AG04449 (cell line): ENCODE measurements at regions not wholly inside any gene's neighbourhood (a gene's known extent, or its start where the extent isn't known, plus 50 kb on each side); places are given as distances from the start of the nearest gene placed in this dataset.
"Not testable (repeated sequence)": the region's sequence is repeated elsewhere in the genome, so short reads cannot be mapped to it uniquely, and the experiment has no call there.

Experiments used
- CTCF ChIA-PET: fragments of 350-600 bp; formaldehyde crosslinking; extraction: SDS; loops from one replicate; lab custom pipeline; 2021; ENCODE audit warnings: antibody characterized with exemption; lab: Yijun Ruan, JAX
- POLR2A ChIA-PET: fragments of 400-600, 350-600 bp; formaldehyde crosslinking; extraction: SDS; loops from one replicate; lab custom pipeline; 2020; ENCODE audit warnings: antibody characterized with exemption, inconsistent platforms; lab: Yijun Ruan, JAX
- DNase-seq: peaks from one replicate; pipeline ENCODE4 v3.0.0-alpha.2; 2010; ENCODE audit warnings: low read depth, low spot score
- H3K4me3 ChIP-seq: 2 replicates; pipeline ENCODE4 v1.5.1; 2011; ENCODE audit warnings: low read depth, mild to moderate bottlenecking, control low read depth, low read length
- CTCF ChIP-seq: IDR thresholded peaks from one replicate; pipeline ENCODE4 v1.5.1; 2011; ENCODE audit warnings: mild to moderate bottlenecking, moderate library complexity, low read length, control low read depth, inconsistent platforms; ENCODE audit not compliant: insufficient read depth; ENCODE audit errors: missing control alignments

GRCh38 chr2:3107567-3107966 is 270.1 kb downstream of the EIPR1 start:
- POLR2A ChIA-PET: no interaction called here
- no peak for DNase-seq

GRCh38 chr2:3105814-3106569 is 271.6 kb downstream of the EIPR1 start:
- DNase-seq: no peak
- POLR2A ChIA-PET: no interaction called here
- CTCF ChIA-PET: no interaction called here
- no peak overlapping the region for H3K4me3 ChIP-seq
- no peak for TF ChIP-seq CTCF

More at GRCh38 chr2:3107567-3107966, 270.1 kb downstream of the EIPR1 start:
- no peak for TF ChIP-seq CTCF
- no peak overlapping the region for H3K4me3 ChIP-seq
- CTCF ChIA-PET: no interaction called here

GRCh38 chr2:3104958-3105813 is 272.4 kb downstream of the EIPR1 start:
- CTCF ChIA-PET, H3K4me3 ChIP-seq, DNase-seq, POLR2A ChIA-PET: not testable (repeated sequence)

GRCh38 chr2:3104261-3104660 is 273.4 kb downstream of the EIPR1 start:
- H3K4me3 ChIP-seq: no peak overlapping the region
- CTCF ChIA-PET: no interaction called here
- POLR2A ChIA-PET: no interaction called here
- DNase-seq: no peak
- no peak for TF ChIP-seq CTCF

- CTCF ChIA-PET: no interaction called here
Measured at GRCh38 chr2:3102922-3103569, 274.6 kb downstream of the EIPR1 start.

More at GRCh38 chr2:3102922-3103569, 274.6 kb downstream of the EIPR1 start:
- no peak for TF ChIP-seq CTCF
- POLR2A ChIA-PET: no interaction called here
- no peak for DNase-seq
- H3K4me3 ChIP-seq: no peak overlapping the region
